IMR-90 (cell line): ENCODE measurements at regions not wholly inside any gene's neighbourhood (a gene's known extent, or its start where the extent isn't known, plus 50 kb on each side); places are given as distances from the start of the nearest gene placed in this dataset.
A peak's percentile ranks its signal among the peaks of the same experiment; 100 is the strongest.

Source experiments
- ATAC-seq: fragments of 200-7000 bp; cut with Tn5 transposase; 2 replicates; pipeline ENCODE4 v1.9.1; 2020; ENCODE audit warnings: low read depth, mild to moderate bottlenecking, moderate library complexity
- BruUV-seq: library from RNA; stranded (reverse); fragments of 400-500 nt; replicated peaks from 2 replicates; lab custom pipeline; 2021; lab: Mats Ljungman, UMichigan
- CTCF ChIA-PET: fragments of 300-600 bp; formaldehyde crosslinking; extraction: SDS; loops from one replicate; lab custom pipeline; 2021; ENCODE audit warnings: antibody characterized with exemption; lab: Yijun Ruan, JAX
- POLR2A ChIA-PET: fragments of 300-600 bp; sonication (Branson Sonifier 250); formaldehyde crosslinking; loops from one replicate; lab custom pipeline; 2022; ENCODE audit warnings: antibody characterized with exemption; ENCODE audit not compliant: unreplicated experiment; lab: Charles Lee
- DNase-seq: peaks from one replicate; pipeline ENCODE4 v3.0.0; 2013
- H2AFZ ChIP-seq: replicated peaks from 2 replicates; pipeline ENCODE3; 2013; ENCODE audit warnings: low read length, mild to moderate bottlenecking; ENCODE audit not compliant: poor library complexity
- H2AK5ac ChIP-seq: 2 replicates; pipeline ENCODE4 v1.6.1; 2013; ENCODE audit warnings: low read depth, low read length, inconsistent platforms
- H2AK9ac ChIP-seq: replicated peaks from 2 replicates; pipeline ENCODE3; 2013; ENCODE audit warnings: mild to moderate bottlenecking, low read depth, low read length, moderate library complexity; ENCODE audit not compliant: poor library complexity
- H2BK120ac ChIP-seq: 2 replicates; pipeline ENCODE4 v1.6.1; 2013; ENCODE audit warnings: low read depth, low read length, inconsistent platforms
- H2BK15ac ChIP-seq: 3 replicates; pipeline ENCODE4 v1.6.1; 2013; ENCODE audit warnings: low read depth, low read length, inconsistent platforms
- H2BK20ac ChIP-seq: 2 replicates; pipeline ENCODE4 v1.6.1; 2013; ENCODE audit warnings: low read depth, mild to moderate bottlenecking, inconsistent platforms, low read length, moderate library complexity
- H2BK5ac ChIP-seq: 2 replicates; pipeline ENCODE4 v1.6.1; 2013; ENCODE audit warnings: mild to moderate bottlenecking, low read depth, low read length, inconsistent platforms; ENCODE audit not compliant: poor library complexity, severe bottlenecking
- H3K14ac ChIP-seq: replicated peaks from 2 replicates; pipeline ENCODE4 v1.6.1; 2013; ENCODE audit warnings: low read depth, low read length, inconsistent platforms
- H3K18ac ChIP-seq: 2 replicates; pipeline ENCODE4 v1.6.1; 2013; ENCODE audit warnings: low read depth, low read length, control low read depth
- H3K23ac ChIP-seq: 2 replicates; pipeline ENCODE4 v1.6.1; 2013; ENCODE audit warnings: low read depth, low read length, inconsistent platforms
- H3K27ac ChIP-seq: 2 replicates; pipeline ENCODE4 v1.5.1; 2013; ENCODE audit warnings: mild to moderate bottlenecking, control low read depth, low read length; ENCODE audit not compliant: insufficient read depth
- H3K27me3 ChIP-seq: 2 replicates; pipeline ENCODE4 v1.6.1; 2013; ENCODE audit warnings: low read length; ENCODE audit not compliant: control insufficient read depth, insufficient read depth
- H3K36me3 ChIP-seq: 2 replicates; pipeline ENCODE4 v1.6.1; 2013; ENCODE audit warnings: low read length, mixed read lengths; ENCODE audit not compliant: control insufficient read depth, insufficient read depth
- H3K4ac ChIP-seq: 2 replicates; pipeline ENCODE4 v1.6.1; 2013; ENCODE audit warnings: low read depth, low read length, inconsistent platforms
- H3K4me1 ChIP-seq: 2 replicates; pipeline ENCODE4 v1.6.1; 2013; ENCODE audit warnings: low read length, mixed read lengths; ENCODE audit not compliant: control insufficient read depth, insufficient read depth
- H3K4me2 ChIP-seq: 2 replicates; pipeline ENCODE4 v1.6.1; 2013; ENCODE audit warnings: low read depth, mild to moderate bottlenecking, control low read depth, low read length, moderate library complexity
- H3K4me3 ChIP-seq: 2 replicates; pipeline ENCODE4 v1.5.1; 2013; ENCODE audit warnings: low read depth, mild to moderate bottlenecking, control low read depth, low read length, moderate library complexity; ENCODE audit not compliant: insufficient read depth
- H3K56ac ChIP-seq: 2 replicates; pipeline ENCODE4 v1.6.1; 2013; ENCODE audit warnings: low read length, inconsistent platforms; ENCODE audit not compliant: insufficient read depth; ENCODE audit errors: extremely low read depth
- H3K79me1 ChIP-seq, 2 experiments: 2 replicates each; pipeline ENCODE4 v1.6.1; 2013; ENCODE audit warnings: low read length in 2 of 2, inconsistent platforms in 1 of 2, low read depth in 1 of 2
- H3K9ac ChIP-seq: 2 replicates; pipeline ENCODE4 v1.6.1; 2013; ENCODE audit warnings: low read depth, low read length, control low read depth
- H3K9me1 ChIP-seq: 2 replicates; pipeline ENCODE4 v1.6.1; 2013; ENCODE audit warnings: low read length, inconsistent platforms; ENCODE audit not compliant: insufficient read depth
- H3K9me3 ChIP-seq: 2 replicates; pipeline ENCODE4 v1.6.1; 2013; ENCODE audit warnings: low read length; ENCODE audit not compliant: control insufficient read depth, insufficient read depth
- H4K20me1 ChIP-seq: 2 replicates; pipeline ENCODE4 v1.6.1; 2013; ENCODE audit warnings: low read length, inconsistent platforms; ENCODE audit not compliant: insufficient read depth
- H4K5ac ChIP-seq: 2 replicates; pipeline ENCODE4 v1.6.1; 2013; ENCODE audit warnings: mild to moderate bottlenecking, low read depth, low read length, control low read depth
- H4K8ac ChIP-seq, 2 experiments: 2 replicates each; pipeline ENCODE4 v1.6.1; 2013; ENCODE audit warnings: low read depth in 2 of 2, low read length in 2 of 2, control low read depth in 1 of 2, inconsistent platforms in 1 of 2
- H4K91ac ChIP-seq: 2 replicates; pipeline ENCODE4 v1.6.1; 2013; ENCODE audit warnings: low read depth, low read length, inconsistent platforms; ENCODE audit not compliant: insufficient read depth
- BHLHE40 ChIP-seq: fragments of 150-350 bp; IDR thresholded peaks from 2 replicates; pipeline ENCODE4 v1.6.1; 2016; ENCODE audit warnings: mild to moderate bottlenecking, low read depth, low read length
- CTCF ChIP-seq: conservative IDR thresholded peaks from 2 replicates; pipeline ENCODE4 v1.5.1; 2012; ENCODE audit warnings: mild to moderate bottlenecking, low read depth, low read length, improper control_type of control experiment
- MAFK ChIP-seq: IDR thresholded peaks from 2 replicates; pipeline ENCODE4 v1.6.1; 2012; ENCODE audit warnings: low read depth, low read length, improper control_type of control experiment
- MXI1 ChIP-seq: IDR thresholded peaks from 2 replicates; pipeline ENCODE4 v1.6.1; 2012; ENCODE audit warnings: low read depth, mild to moderate bottlenecking, low read length, moderate library complexity, borderline replicate concordance
- SMC3 ChIP-seq: fragments of 150-350 bp; IDR thresholded peaks from 2 replicates; pipeline ENCODE4 v1.6.1; 2016; ENCODE audit warnings: low read depth, mild to moderate bottlenecking, antibody characterized with exemption, low read length, moderate library complexity
- USF2 ChIP-seq: fragments of 150-350 bp; IDR thresholded peaks from 2 replicates; pipeline ENCODE4 v1.6.1; 2017; ENCODE audit warnings: mild to moderate bottlenecking, antibody characterized with exemption, low read length, low read depth
- WGBS, 2 experiments: methylation state at CpG; one replicate each; pipeline versions ENCODE4 v1.1.5 to v1.1.7; 2013; ENCODE audit warnings: missing lambda C conversion rate in 2 of 2; ENCODE audit not compliant: insufficient read length in 1 of 2; ENCODE audit errors: extremely low coverage in 2 of 2; 5-methylcytosine and 5-hydroxymethylcytosine counted together
- dilution Hi-C: fragments of 300-500 bp; cut with HindIII; formaldehyde crosslinking; loops from one replicate; pipeline ENCODE4 v1.14.3; 2018; ENCODE audit warnings: low sequenced_read_pairs; ENCODE audit not compliant: unreplicated experiment
- in situ Hi-C: fragments of 300-500 bp; cut with MboI; formaldehyde crosslinking; loops from 3 replicates; pipeline ENCODE4 v1.14.3; 2019; ENCODE audit warnings: low sequenced_read_pairs, inconsistent platforms, mixed read lengths
- intact Hi-C: fragments of 100-400 bp; cut with micrococcal nuclease; formaldehyde crosslinking; loops from 2 replicates; pipeline ENCODE4 v1.10.0; 2022

- no CpG with 5 or more reads among the region's 6 CpGs for WGBS, 2 experiments
Observed at GRCh38 chr11:134742224-134742612, 330.2 kb upstream of the B3GAT1 start.

More at GRCh38 chr11:134742224-134742612, 330.2 kb upstream of the B3GAT1 start:
- no peaks in the 10 kb centered on the region for H3K36me3 ChIP-seq
- H2AK5ac ChIP-seq: no peak overlapping the region
- 0 out of 2 replicates have a peak overlapping the region, but pooled peaks have one; percentile 6 for H2BK120ac ChIP-seq
- no peaks in the 10 kb centered on the region for H3K79me1 ChIP-seq
- H3K23ac ChIP-seq: no peak overlapping the region
- dilution Hi-C loops (no loop called here), intact Hi-C loops (no loop called here), in situ Hi-C loops (no loop called here)
- no peak overlapping the region for H3K56ac ChIP-seq
- H2BK5ac ChIP-seq: no peak overlapping the region
- ChIA-PET POLR2A (no interaction called here), CTCF (no interaction called here)
- no peak overlapping the region for H3K4me3 ChIP-seq
- H3K9ac ChIP-seq: no peak overlapping the region
- no peaks in the 10 kb centered on the region for H4K20me1 ChIP-seq
- no peak overlapping the region for H2AK9ac ChIP-seq
- H4K8ac ChIP-seq: no peak overlapping the region
- H4K91ac ChIP-seq: no peak overlapping the region
- H2AFZ ChIP-seq: no peak overlapping the region
- no peak overlapping the region for H3K18ac ChIP-seq
- no peaks in the 10 kb centered on the region for H3K27me3 ChIP-seq
- DNase-seq (peak; percentile 63), ATAC-seq (peak; percentile 67)
- peaks cover 23% of the 10 kb centered on the region for H3K9me3 ChIP-seq
- no TSS peak for BruUV-seq
- no peaks in the 10 kb centered on the region for H3K9me1 ChIP-seq
- TF ChIP-seq BHLHE40: 0 out of 2 replicates have a peak, but pooled peaks have one; percentile 14
- TF ChIP-seq CTCF: no peak
- no peak for TF ChIP-seq SMC3
- TF ChIP-seq MXI1: no peak
- no peak for TF ChIP-seq USF2
- TF ChIP-seq MAFK: no peak
- H3K4me2 ChIP-seq: no peak overlapping the region; the same call in 1 of the 2 replicates
- H2BK15ac ChIP-seq: no peak overlapping the region
- no peak overlapping the region for H3K14ac ChIP-seq
- H4K5ac ChIP-seq: no peak overlapping the region
- H3K4me1 ChIP-seq: peaks cover 5% of the 10 kb centered on the region; the same call in 1 of the 2 replicates
- H3K4ac ChIP-seq: no peak overlapping the region
- H3K27ac ChIP-seq: peak overlapping the region; percentile 92; the same call in 1 of the 2 replicates
- no peak overlapping the region for H2BK20ac ChIP-seq
